ENCODE measurements at regions not wholly inside any gene's neighbourhood (a gene's known extent, or its start where the extent isn't known, plus 50 kb on each side); places are given as distances from the start of the nearest gene placed in this dataset.
A peak's percentile ranks its signal among the peaks of the same experiment; 100 is the strongest.

GRCh38 chr3:193852901-193853300, 259.9 kb downstream of the OPA1 start:
- Mint-ChIP-seq H3K4me3 (no peak overlapping the region), H3K27me3 (ENCODE audit: low read depth) (no peaks in the 10 kb centered on the region), H3K9me3 (peaks cover 3% of the 10 kb centered on the region), H3K4me1 (peaks cover 31% of the 10 kb centered on the region), H3K36me3 (no peaks in the 10 kb centered on the region), H3K27ac (peak overlapping the region; percentile 37)
- DNase-seq (ENCODE audit: low spot score in 2 of 2, unreplicated experiment in 2 of 2), result no peak
- TF ChIP-seq, protein P1, sequence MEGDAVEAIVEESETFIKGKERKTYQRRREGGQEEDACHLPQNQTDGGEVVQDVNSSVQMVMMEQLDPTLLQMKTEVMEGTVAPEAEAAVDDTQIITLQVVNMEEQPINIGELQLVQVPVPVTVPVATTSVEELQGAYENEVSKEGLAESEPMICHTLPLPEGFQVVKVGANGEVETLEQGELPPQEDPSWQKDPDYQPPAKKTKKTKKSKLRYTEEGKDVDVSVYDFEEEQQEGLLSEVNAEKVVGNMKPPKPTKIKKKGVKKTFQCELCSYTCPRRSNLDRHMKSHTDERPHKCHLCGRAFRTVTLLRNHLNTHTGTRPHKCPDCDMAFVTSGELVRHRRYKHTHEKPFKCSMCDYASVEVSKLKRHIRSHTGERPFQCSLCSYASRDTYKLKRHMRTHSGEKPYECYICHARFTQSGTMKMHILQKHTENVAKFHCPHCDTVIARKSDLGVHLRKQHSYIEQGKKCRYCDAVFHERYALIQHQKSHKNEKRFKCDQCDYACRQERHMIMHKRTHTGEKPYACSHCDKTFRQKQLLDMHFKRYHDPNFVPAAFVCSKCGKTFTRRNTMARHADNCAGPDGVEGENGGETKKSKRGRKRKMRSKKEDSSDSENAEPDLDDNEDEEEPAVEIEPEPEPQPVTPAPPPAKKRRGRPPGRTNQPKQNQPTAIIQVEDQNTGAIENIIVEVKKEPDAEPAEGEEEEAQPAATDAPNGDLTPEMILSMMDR (IDR thresholded peaks at IDR 0.05; ENCODE audit: unreplicated experiment), result no peak

DNA sequence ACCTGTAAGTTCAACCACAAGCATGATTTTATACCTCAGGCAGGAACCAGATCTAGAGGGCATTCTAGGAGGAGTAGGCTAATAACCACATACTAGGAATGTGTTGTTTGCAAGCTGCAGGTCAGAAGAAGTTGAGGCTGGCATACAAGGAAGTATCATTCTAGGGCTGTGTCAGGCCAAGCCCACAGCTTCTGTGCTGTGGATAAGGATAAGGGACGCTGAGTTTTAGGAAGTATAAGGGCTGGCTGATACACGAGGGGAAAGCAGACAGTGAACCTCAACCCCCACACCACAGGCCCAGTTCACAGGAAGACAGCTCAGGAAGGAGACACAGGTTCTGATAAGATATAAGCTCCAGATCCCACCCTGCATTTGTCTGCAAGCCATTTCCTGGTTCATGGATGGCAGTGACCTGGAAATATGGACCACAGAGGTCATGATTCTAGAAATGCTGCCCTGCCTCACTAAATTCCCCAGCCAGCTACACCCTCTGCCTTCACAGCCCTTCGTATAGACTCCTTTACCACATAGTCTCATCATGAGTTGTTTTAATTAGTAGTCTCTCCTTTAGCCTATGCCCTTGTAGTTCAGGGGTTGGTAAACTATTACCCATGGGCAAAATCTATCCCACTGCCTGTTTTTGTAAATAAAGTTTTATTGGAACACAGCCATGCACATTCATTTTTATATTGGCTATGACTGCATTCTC, 260.7 kb downstream of the OPA1 start:
- H3K4me3 Mint-ChIP-seq, result no peak overlapping the region
- no peaks in the 10 kb centered on the region for H3K27me3 Mint-ChIP-seq (ENCODE audit: low read depth)
- H3K4me1 Mint-ChIP-seq, result peaks cover 31% of the 10 kb centered on the region
- H3K9me3 Mint-ChIP-seq, result peaks cover 3% of the 10 kb centered on the region
- H3K27ac Mint-ChIP-seq, result no peak overlapping the region
- no peak for DNase-seq (ENCODE audit: low spot score in 2 of 2, unreplicated experiment in 2 of 2)
- TF ChIP-seq, protein P1 (IDR thresholded peaks at IDR 0.05; ENCODE audit: unreplicated experiment), result no peak
- H3K36me3 Mint-ChIP-seq, result no peaks in the 10 kb centered on the region

- Mint-ChIP-seq H3K4me1 (peaks cover 20% of the 10 kb centered on the region), H3K27ac (no peak overlapping the region), H3K36me3 (no peaks in the 10 kb centered on the region), H3K27me3 (ENCODE audit: low read depth) (no peaks in the 10 kb centered on the region), H3K4me3 (no peak overlapping the region), H3K9me3 (no peaks in the 10 kb centered on the region)
- TF ChIP-seq, protein P1 (IDR thresholded peaks at IDR 0.05; ENCODE audit: unreplicated experiment), result no peak
- DNase-seq (ENCODE audit: low spot score in 2 of 2, unreplicated experiment in 2 of 2), result no peak
Observed at GRCh38 chr3:193857996-193858395, 265.0 kb downstream of the OPA1 start.

DNA sequence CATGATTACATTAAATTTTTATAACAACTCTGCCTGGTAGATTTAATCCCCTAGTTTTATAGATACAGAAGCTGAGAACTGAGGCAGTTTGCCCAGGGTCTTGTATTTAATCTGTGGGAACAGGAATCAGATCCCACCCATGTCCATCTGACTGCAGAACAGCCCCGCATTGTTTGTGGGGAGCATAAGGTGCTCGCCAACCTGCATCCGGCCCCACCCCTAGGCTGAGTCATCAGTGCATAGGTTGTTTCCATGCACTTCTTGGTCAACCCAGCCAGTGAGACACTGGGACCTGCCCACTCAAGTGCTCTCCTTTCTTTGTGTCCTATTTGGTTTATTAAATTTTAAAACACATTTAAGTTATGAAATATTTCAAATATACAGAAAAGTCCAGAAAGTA, 266.2 kb downstream of the OPA1 start:
- TF ChIP-seq, protein P1 (IDR thresholded peaks at IDR 0.05; ENCODE audit: unreplicated experiment), result no peak
- no peak for DNase-seq (ENCODE audit: low spot score in 2 of 2, unreplicated experiment in 2 of 2)
- Mint-ChIP-seq H3K4me3 (no peak overlapping the region), H3K27ac (no peak overlapping the region), H3K36me3 (no peaks in the 10 kb centered on the region), H3K9me3 (no peaks in the 10 kb centered on the region), H3K4me1 (peaks cover 24% of the 10 kb centered on the region), H3K27me3 (ENCODE audit: low read depth) (no peaks in the 10 kb centered on the region)

- Mint-ChIP-seq H3K36me3 (no peaks in the 10 kb centered on the region), H3K27me3 (ENCODE audit: low read depth) (no peaks in the 10 kb centered on the region), H3K27ac (no peak overlapping the region), H3K4me1 (peaks cover 36% of the 10 kb centered on the region), H3K9me3 (no peaks in the 10 kb centered on the region), H3K4me3 (no peak overlapping the region)
- TF ChIP-seq, protein P1 (IDR thresholded peaks at IDR 0.05; ENCODE audit: unreplicated experiment), result no peak
- DNase-seq (ENCODE audit: low spot score in 2 of 2, unreplicated experiment in 2 of 2), result no peak
Observed at GRCh38 chr3:193861012-193861411, 268.0 kb downstream of the OPA1 start.
